ENCODE measurements at regions not wholly inside any gene's neighbourhood (a gene's known extent, or its start where the extent isn't known, plus 50 kb on each side); places are given as distances from the start of the nearest gene placed in this dataset.

DNA sequence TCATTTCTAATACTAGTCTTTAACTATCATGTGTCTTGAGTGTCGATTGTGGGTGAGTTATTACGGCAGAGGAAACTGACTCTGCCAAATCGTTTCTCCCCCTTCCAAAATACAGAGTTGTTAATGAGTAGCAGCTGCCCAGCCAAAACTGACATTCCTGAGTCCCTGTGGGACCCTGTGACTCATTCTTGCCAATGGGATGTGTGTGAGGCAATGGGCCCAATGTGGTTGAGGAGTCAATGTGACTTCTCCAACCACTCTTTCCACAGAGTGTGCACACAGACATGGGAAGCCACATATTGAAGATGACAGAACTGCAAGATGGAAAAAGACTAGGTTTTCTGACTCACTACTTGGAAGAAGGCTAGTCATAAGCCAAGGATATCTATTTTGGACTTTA, 434.7 kb downstream of the DTWD2 start:
- no peaks in the 10 kb centered on the region for H3K27me3 Mint-ChIP-seq (ENCODE audit: low read depth)
- no peak overlapping the region for H3K27ac Mint-ChIP-seq (ENCODE audit: unreplicated experiment)
- no peaks in the 10 kb centered on the region for H3K36me3 Mint-ChIP-seq (ENCODE audit: low read depth)
- no peaks in the 10 kb centered on the region for H3K9me3 Mint-ChIP-seq
- no peak for DNase-seq (ENCODE audit: low read depth, low spot score)
- TF ChIP-seq, protein P1, sequence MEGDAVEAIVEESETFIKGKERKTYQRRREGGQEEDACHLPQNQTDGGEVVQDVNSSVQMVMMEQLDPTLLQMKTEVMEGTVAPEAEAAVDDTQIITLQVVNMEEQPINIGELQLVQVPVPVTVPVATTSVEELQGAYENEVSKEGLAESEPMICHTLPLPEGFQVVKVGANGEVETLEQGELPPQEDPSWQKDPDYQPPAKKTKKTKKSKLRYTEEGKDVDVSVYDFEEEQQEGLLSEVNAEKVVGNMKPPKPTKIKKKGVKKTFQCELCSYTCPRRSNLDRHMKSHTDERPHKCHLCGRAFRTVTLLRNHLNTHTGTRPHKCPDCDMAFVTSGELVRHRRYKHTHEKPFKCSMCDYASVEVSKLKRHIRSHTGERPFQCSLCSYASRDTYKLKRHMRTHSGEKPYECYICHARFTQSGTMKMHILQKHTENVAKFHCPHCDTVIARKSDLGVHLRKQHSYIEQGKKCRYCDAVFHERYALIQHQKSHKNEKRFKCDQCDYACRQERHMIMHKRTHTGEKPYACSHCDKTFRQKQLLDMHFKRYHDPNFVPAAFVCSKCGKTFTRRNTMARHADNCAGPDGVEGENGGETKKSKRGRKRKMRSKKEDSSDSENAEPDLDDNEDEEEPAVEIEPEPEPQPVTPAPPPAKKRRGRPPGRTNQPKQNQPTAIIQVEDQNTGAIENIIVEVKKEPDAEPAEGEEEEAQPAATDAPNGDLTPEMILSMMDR (conservative IDR thresholded peaks at IDR 0.05) = no peak
- peaks cover 7% of the 10 kb centered on the region for H3K4me1 Mint-ChIP-seq
- H3K4me3 Mint-ChIP-seq = no peak overlapping the region

DNA sequence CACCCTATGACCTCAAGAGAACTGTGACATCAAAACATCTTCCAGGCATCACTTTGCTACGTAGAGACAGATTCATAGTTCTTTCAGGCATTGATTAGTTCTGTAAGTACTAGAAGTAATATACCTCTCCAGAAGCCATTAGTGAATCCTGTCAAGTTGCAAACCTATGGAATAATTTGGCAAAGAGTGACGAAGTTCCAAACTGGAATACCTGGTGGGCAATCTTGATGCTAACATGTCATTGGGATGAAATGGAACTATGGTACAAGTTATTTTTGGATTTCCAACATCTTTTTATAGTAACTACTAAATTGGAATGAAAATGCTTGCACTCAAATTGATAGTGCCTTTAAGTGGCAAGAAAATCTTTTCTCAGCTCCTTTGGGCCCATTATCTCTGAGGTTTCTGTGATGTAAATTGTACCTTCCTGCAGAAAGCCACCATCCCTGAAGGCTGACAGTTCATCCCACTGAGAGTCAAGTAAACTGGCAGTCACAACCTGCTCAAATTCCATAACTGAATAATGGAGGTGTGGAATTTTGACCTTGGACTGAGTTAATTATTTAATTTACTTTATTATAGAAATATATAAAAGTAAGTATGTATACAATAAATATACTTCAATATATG, 435.5 kb downstream of the DTWD2 start:
- Mint-ChIP-seq H3K4me1 (peaks cover 7% of the 10 kb centered on the region), H3K36me3 (ENCODE audit: low read depth) (no peaks in the 10 kb centered on the region), H3K4me3 (no peak overlapping the region), H3K9me3 (no peaks in the 10 kb centered on the region), H3K27ac (ENCODE audit: unreplicated experiment) (no peak overlapping the region), H3K27me3 (ENCODE audit: low read depth) (no peaks in the 10 kb centered on the region)
- DNase-seq (ENCODE audit: low read depth, low spot score) = no peak
- TF ChIP-seq, protein P1 (conservative IDR thresholded peaks at IDR 0.05) = no peak

DNA sequence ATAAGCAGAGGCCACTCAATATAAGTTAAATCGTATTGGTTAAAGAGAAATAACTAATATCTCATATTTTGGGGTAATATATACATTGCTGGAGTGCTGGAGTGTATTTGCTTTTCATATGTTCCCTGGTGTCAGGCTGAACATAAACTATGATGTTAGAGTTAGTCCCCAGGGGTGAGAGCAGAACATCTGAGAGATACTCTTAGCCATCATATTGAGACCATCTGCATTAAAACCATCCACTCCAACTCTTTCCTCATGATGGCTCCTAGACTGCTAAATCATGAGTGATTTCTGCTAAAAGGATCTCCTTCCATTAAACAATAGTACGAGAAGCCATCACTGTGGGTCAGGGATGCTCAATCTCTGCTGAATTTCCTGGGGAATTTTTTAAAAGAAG, 436.2 kb downstream of the DTWD2 start:
- Mint-ChIP-seq H3K4me3 (no peak overlapping the region), H3K36me3 (ENCODE audit: low read depth) (no peaks in the 10 kb centered on the region), H3K27me3 (ENCODE audit: low read depth) (no peaks in the 10 kb centered on the region), H3K9me3 (no peaks in the 10 kb centered on the region), H3K4me1 (peaks cover 4% of the 10 kb centered on the region), H3K27ac (ENCODE audit: unreplicated experiment) (no peak overlapping the region)
- no peak for DNase-seq (ENCODE audit: low read depth, low spot score)
- TF ChIP-seq, protein P1 (conservative IDR thresholded peaks at IDR 0.05) = no peak

- H3K27ac Mint-ChIP-seq (ENCODE audit: unreplicated experiment) = no peak overlapping the region
- no peaks in the 10 kb centered on the region for H3K9me3 Mint-ChIP-seq
- no peaks in the 10 kb centered on the region for H3K36me3 Mint-ChIP-seq (ENCODE audit: low read depth)
- H3K4me1 Mint-ChIP-seq = no peaks in the 10 kb centered on the region
- TF ChIP-seq, protein P1 (conservative IDR thresholded peaks at IDR 0.05) = no peak
- no peak for DNase-seq (ENCODE audit: low read depth, low spot score)
- no peak overlapping the region for H3K4me3 Mint-ChIP-seq
- no peaks in the 10 kb centered on the region for H3K27me3 Mint-ChIP-seq (ENCODE audit: low read depth)
Observed at GRCh38 chr5:118551716-118552115, 436.6 kb downstream of the DTWD2 start.

DNA sequence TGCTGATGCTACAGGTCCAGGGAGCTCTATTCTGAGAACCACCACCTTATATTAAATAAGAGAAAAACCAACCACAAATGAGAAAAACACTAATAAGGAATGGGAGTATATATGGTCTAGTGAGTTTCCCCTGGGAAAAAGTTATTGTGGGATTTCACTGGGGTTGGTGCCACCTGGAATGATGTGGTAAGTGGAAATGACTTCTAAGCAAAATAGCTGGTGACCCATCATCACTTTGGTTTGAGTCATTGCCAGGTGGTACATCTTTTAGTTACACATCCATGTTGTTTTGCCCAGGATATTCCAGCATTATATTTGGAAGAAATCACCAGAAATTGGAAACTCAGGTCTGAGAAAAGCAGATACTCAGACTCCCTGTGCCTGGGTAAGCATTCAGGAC, 437.3 kb downstream of the DTWD2 start:
- Mint-ChIP-seq H3K9me3 (no peaks in the 10 kb centered on the region), H3K36me3 (ENCODE audit: low read depth) (no peaks in the 10 kb centered on the region)

More for the DNA sequence above, 437.3 kb downstream of the DTWD2 start:
- no peak for DNase-seq (ENCODE audit: low read depth, low spot score)
- Mint-ChIP-seq H3K27me3 (ENCODE audit: low read depth) (no peaks in the 10 kb centered on the region), H3K4me1 (no peaks in the 10 kb centered on the region), H3K27ac (ENCODE audit: unreplicated experiment) (no peak overlapping the region), H3K4me3 (no peak overlapping the region)
- TF ChIP-seq, protein P1 (conservative IDR thresholded peaks at IDR 0.05) = no peak

Data from neural crest cell (in vitro differentiated cells).